ENCODE measurements at regions not wholly inside any gene's neighbourhood (a gene's known extent, or its start where the extent isn't known, plus 50 kb on each side); places are given as distances from the start of the nearest gene placed in this dataset.

GRCh38 chr7:153886506-153887441 lies 165.4 kb upstream of the DPP6 start:
- peak in 5 of 6 donors; percentile 6 to 64 (median 15) for DNase-seq
- Histone ChIP-seq H3K4me1 (no peaks in the 10 kb centered on the region), H3K9me3 (no peaks in the 10 kb centered on the region), H3K4me3 (peak overlapping the region in 1 of 4 donors; percentile 19), H3K27me3 (peaks cover 0 to 8% (median 0%) of the 10 kb centered on the region in 4 donors), H3K36me3 (no peaks in the 10 kb centered on the region), H3K27ac (no peak overlapping the region)
- WGBS, 2 donors = 1 to 2% methylated on average over 97 to 98 of the region's 98 CpGs
- FAIRE-seq = no peak
- no peak for TF ChIP-seq CTCF (IDR thresholded peaks at IDR 0.05)
- intact Hi-C loops (cut with DNase I) = no loop called here
- ATAC-seq = peak in 3 of 4 donors; percentile 65 to 80 (median 77)

- no peaks in the 10 kb centered on the region for H3K4me1 ChIP-seq
- H3K36me3 ChIP-seq = no peaks in the 10 kb centered on the region
- WGBS, 2 donors = 1 to 2% methylated on average over 73 to 82 of the region's 82 CpGs
- FAIRE-seq (no peak), ATAC-seq (peak in 3 of 4 donors; percentile 19 to 69 (median 55)), DNase-seq (peak in 2 of 6 donors; percentile 63 to 67)
- H3K4me3 ChIP-seq = peak overlapping the region in 1 of 4 donors; percentile 19
- H3K9me3 ChIP-seq = no peaks in the 10 kb centered on the region
- H3K27ac ChIP-seq = no peak overlapping the region
- peaks cover 0 to 8% (median 0%) of the 10 kb centered on the region in 4 donors for H3K27me3 ChIP-seq
- no peak for TF ChIP-seq CTCF (IDR thresholded peaks at IDR 0.05)
- intact Hi-C loops (cut with DNase I) = no loop called here
These were observed 164.2 kb upstream of the DPP6 start for GRCh38 chr7:153887749-153888569.

- Histone ChIP-seq H3K27me3 (peaks cover 0 to 8% (median 0%) of the 10 kb centered on the region in 4 donors), H3K27ac (no peak overlapping the region), H3K4me3 (no peak overlapping the region), H3K4me1 (no peaks in the 10 kb centered on the region), H3K36me3 (no peaks in the 10 kb centered on the region), H3K9me3 (no peaks in the 10 kb centered on the region)
- TF ChIP-seq CTCF (IDR thresholded peaks at IDR 0.05) = no peak
- FAIRE-seq (no peak), ATAC-seq (no peak), DNase-seq (no peak)
- intact Hi-C loops (cut with DNase I) = no loop called here
- 61 to 63% methylated on average over 6 of the region's 6 CpGs for WGBS, 2 donors
These were observed 160.2 kb upstream of the DPP6 start for GRCh38 chr7:153891990-153892389.

- H3K4me1 ChIP-seq = no peaks in the 10 kb centered on the region
- intact Hi-C loops (cut with DNase I) = no loop called here
- H3K4me3 ChIP-seq = no peak overlapping the region
- no peaks in the 10 kb centered on the region for H3K9me3 ChIP-seq
- no peak for FAIRE-seq
- DNase-seq = no peak
- no peaks in the 10 kb centered on the region for H3K36me3 ChIP-seq
- no peak overlapping the region for H3K27ac ChIP-seq
- WGBS, 2 donors = 59 to 63% methylated on average over 3 of the region's 3 CpGs
- ATAC-seq = no peak
- no peak for TF ChIP-seq CTCF (IDR thresholded peaks at IDR 0.05)
- no peaks in the 10 kb centered on the region for H3K27me3 ChIP-seq
These were observed 149.3 kb upstream of the DPP6 start for GRCh38 chr7:153902862-153903261.

All from pancreas (tissue), 10 donors.